NCI-H1092 treated with DMSO at 0.1 percent for 48 hours (cell line): ENCODE measurements at regions not wholly inside any gene's neighbourhood (a gene's known extent, or its start where the extent isn't known, plus 50 kb on each side); places are given as distances from the start of the nearest gene placed in this dataset.

Source experiments
- DNase-seq: peaks from one replicate; lab custom pipeline; 2025; lab: John Stamatoyannopoulos, UW

- DNase-seq, result no peak
Observed at GRCh38 chr11:115927823-115928329, 423.7 kb upstream of the CADM1 start.

DNA sequence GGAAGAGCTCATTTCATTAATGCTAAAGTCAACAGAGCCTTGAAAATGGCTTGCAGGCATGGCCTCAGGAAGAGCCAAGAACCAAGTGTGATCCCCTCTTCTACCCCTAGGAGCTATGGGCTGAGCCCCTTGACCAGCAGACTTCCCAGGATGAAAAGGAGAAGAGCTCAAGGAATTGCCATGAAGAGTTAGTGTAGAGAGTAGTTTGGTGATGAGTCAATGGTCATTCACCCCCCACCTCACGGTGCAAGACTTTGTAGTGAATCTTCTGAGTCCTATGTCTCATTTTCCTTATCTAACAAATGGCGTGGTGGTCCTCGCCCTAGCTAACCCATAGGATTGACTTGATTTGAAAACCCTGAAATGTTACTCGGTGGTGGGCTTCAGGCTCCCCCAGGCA is 422.4 kb upstream of the CADM1 start:
- DNase-seq, result no peak

DNA sequence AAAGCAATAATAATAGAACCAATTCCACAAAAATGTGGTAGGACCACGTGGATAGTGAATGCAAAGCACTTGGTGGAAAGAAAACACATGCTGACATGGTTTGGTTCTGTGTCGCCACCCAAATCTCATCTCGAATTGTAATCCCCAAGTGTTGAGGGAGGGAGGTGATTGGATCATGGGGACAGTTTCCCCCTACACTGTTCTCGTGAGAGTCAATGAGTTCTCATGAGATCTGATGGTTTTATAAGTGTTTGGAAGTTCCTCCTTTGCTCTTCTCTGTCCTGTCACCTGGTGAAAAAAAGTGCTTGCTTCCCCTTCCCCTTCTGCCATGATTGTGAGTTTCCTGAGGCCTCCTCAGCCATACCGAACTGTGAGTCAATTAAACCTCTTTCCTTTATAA is 421.9 kb upstream of the CADM1 start:
- no peak for DNase-seq

- DNase-seq, result no peak
Observed at GRCh38 chr11:115925568-115926090, 421.4 kb upstream of the CADM1 start.

- DNase-seq, result no peak
Observed at GRCh38 chr11:115924744-115925567, 420.7 kb upstream of the CADM1 start.

GRCh38 chr11:115922876-115923275 is 418.7 kb upstream of the CADM1 start:
- no peak for DNase-seq

DNA sequence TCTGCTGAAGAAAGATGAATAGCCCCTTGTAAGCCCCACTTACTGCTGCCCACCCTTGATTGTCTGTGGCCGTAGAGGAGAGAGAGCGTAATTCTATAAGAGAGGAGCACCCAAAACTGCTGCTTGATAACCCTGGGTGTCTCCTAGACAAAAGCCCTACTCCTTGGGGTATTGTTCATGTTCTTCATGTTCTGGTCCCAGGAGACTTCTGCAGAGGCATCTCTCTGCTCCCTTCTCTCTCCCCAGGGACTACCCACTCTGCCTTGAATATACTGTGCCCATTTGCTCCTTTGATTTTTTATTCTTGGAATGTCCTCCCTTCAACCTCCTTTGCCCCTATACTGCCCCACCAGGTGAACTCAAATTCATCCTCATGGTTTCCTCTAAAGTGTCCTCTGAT is 417.8 kb upstream of the CADM1 start:
- DNase-seq, result no peak

- no peak for DNase-seq
Observed at GRCh38 chr11:115921540-115921939, 417.3 kb upstream of the CADM1 start.

DNA sequence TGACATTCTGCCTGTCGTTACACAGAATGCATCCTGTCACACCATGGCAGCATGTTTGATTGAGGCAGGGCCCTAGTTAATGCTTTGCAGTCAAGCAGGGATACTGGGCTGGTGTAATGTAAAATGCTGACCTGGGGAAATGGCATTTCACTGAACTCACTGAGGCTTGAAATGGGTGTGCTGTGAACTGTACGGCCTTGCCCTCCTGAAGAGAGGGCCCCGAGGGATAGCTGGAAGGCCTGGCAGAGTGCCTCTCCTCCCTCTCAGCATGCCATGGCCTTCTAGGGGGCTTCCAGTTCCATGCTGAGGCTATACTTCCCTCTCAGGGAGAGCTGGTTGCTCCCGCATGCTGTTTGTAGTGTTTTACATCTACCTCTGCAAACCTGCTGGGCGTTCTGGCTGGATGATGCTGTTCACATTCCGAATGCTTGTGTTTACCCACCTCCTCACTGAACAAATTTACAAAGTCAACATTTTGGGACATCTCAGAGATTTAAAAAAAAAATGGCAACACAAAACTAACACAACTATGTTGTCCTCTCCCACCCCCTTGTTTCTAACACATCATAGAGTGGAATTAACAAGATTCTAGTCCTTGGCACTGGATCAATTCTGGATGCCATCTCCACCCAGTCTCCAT is 416.7 kb upstream of the CADM1 start:
- peak; percentile 65 for DNase-seq

DNA sequence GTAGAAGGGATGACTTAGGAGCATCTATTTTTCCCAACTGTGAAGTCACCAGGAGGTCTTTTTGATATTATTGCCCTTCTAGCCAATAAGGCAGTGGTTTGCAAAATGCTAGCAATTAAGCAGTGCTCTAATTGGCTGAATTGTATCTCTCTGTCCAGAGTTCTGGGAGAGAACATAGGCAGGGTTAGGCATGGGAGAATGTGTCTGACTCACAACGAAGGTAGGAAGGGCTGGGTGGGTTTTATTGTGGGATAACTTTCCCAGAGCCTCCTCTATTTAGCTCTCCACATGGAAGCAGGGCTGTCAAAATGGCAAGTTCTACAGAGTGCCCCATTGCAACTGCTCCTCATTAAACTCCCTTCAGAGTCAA is 415.9 kb upstream of the CADM1 start:
- no peak for DNase-seq

DNA sequence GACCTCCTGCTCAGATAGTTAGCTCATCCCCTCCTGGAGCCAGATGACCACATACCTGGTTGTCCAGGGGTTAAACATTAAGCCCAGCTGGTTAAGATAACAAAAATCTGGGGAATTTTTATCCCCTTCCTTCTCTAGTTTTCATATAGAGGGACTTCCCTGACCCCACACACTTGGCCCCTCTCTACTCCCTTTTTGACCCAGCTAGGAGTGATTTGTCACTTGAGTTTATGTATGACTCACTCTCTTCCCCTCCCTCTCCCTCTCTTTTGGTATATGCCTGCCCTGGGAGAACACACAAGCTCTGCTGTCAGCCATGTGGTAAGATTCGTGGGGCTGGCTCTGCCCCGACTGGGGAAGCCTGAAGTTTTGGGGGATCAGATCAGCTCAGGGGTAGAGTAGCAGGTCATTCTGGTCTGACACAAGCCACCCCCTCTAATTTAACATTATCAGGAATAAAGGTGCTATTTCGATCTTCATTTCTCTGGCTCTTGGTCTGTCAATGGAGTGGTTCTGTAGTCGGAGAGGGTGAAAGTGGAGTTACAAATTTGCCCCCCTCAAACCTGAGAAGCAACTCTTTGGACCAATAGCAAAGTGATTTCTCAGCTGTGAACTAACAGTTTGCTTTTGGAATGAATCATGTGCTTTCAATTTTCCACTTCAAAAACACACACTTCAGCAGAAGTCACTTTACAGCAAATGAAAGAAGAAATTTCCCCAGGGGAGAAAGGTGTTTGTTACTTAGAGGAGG is 415.3 kb upstream of the CADM1 start:
- no peak for DNase-seq

DNA sequence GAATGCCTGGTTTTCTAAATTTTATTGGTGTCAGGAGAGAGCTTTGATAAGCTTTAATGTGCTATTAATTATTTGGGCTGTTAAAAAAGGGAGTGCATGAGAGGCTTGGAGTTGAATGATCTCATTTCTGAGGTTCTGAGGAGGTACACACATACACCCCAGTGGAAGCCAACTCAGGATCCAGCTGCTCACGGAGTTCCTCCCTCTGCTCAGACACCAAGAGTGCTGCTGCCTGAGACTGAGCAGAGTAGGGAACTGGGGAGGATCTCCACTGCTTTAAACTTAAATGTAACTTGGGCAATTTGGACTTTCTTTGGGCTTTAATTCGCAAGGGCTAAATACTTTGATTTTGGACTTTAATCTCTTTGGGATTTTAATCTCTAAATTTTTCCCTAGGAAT is 414.4 kb upstream of the CADM1 start:
- no peak for DNase-seq

DNA sequence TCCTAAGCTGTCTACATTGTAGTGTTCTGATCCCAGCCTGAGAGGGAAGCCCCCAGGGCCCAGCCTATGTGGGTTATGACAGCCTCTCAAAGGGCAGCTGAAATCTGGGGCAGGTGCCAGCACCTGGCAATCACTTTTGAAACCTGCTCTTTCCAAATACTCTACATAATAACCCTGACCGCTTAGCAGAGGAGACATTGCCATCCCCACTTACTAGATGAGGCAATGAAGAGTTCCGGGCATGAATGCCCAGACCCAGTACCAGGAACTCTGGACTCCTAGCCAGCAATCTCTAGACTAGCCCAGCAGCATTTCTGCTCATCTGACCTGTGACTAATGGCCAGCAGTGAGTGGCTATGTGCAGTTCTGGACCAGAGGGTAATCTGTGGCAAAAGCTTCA is 412.4 kb upstream of the CADM1 start:
- peak; percentile 97 for DNase-seq

DNA sequence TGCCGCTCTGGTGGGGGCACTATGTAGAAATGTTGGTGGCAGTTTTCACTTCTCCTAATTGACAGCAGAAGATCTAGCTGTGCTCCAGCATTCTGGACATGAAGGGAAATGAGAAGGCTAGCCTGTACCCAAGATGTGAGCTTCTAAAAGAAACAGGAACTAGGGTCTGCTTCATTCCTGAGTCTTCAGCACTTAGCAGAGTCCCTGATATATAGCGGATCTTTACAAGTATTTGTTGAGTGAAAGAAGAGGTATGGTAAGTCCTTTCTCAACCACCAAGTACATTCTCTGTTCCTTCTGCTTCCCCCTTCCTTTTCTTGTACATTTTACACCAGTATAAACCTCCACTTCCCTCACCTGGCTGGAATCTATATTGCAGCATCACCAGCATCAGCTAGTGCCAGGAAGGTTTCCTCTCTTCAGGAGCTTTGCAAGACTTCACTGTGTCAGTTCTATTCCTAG is 408.3 kb upstream of the CADM1 start:
- peak; percentile 75 for DNase-seq

DNA sequence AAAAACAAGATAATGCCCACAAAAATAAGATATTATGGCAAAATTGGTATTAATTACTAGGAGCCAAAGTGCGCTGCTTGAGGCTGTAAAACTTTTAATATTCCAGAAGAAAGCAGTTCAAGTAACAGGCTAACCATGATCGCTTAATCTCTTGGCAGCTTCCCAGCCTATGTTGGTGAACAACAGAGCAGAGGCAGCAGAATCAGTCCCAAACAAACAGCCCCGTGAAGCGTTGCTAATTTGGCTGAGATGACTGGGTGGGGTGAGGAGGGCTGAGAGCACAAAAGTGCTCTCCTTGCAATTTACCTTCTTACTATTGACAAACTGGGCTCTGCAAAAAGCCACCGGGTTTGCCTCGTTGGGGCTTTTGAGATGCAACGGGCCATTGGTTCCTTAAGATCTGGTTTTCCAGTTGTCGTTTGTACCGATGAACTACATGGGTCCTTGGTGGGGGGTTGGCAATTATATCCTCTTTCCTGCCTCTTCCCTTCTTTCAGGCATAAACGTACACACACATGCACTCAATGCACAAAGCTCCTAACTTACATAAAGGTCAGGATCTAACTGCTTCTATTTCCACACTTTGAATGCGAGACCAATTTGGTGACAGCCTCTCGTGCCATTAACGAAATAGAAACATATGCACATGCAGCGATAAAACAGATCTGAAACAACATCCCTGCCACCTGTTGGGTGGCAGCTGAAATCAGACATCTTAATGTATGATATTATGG is 407.6 kb upstream of the CADM1 start:
- peak; percentile 100 for DNase-seq

DNA sequence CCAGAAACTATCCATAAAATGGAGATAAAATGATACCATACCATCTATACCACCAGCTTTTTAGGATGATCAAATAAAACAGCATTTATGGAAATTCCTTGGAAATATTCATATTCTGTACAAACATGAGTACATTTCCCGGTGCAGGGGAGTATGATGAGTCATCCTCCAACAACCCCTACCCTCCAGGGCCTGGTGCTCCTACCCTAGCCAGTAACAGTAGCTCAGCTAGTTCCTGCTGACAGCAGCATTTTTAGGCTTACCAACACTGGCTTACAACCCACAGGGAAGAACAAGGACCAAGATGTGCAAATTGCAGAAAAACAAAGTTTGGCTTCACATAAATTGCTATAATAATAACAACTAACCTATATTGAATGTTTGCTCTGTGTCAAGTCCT is 406.2 kb upstream of the CADM1 start:
- DNase-seq, result no peak

DNA sequence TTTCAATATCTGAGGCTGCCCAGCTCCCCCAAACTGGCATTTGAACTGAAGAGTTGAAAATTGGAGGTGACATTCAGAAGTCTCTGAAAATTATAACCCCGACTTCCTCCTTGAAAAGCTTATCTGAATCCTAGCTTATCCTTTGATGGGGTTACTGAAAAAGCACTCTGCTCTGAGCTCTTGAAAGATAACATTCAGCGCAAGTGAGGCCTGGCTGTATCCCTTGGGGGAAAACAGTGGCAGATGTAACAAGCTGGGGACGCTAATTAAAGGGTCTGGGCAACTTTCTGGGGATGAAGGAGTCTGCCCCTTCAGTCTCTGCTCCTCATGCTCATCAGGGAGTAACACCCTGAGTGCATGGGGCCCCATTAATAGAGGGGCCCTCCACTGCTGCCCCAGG is 402.0 kb upstream of the CADM1 start:
- DNase-seq, result no peak

- no peak for DNase-seq
Observed at GRCh38 chr11:115905341-115906000, 401.3 kb upstream of the CADM1 start.

- no peak for DNase-seq
Observed at GRCh38 chr11:115903179-115903578, 399.0 kb upstream of the CADM1 start.

GRCh38 chr11:115901069-115901468 is 396.9 kb upstream of the CADM1 start:
- DNase-seq, result no peak

- DNase-seq, result no peak
Observed at GRCh38 chr11:115900111-115900510, 395.9 kb upstream of the CADM1 start.
